ENCODE measurements at regions not wholly inside any gene's neighbourhood (a gene's known extent, or its start where the extent isn't known, plus 50 kb on each side); places are given as distances from the start of the nearest gene placed in this dataset.
A peak's percentile ranks its signal among the peaks of the same experiment; 100 is the strongest.

DNA sequence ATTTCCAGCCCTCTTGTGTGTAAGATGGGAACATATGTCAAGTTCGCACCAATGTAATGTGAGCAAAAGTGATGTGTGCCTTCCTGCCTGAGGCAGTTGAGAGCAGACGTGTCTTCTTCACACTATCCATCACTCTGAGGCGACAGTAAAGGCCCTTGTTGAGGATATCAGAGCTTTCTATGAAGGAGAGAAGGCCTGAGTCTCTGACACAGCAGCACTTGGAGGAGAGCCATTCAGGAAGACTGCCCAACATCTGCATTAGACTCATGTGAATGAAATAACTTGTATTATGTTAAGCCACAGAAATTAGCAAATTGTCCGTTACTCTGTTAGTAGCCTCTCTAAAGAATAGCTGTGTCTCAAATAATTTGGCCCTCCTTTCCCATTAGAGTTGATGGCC is 108.8 kb upstream of the CCDC54 start:
- Histone ChIP-seq H3K36me3 (replicated peaks; ENCODE audit: insufficient read depth, low read depth) (no peaks in the 10 kb centered on the region), H3K4me1 (ENCODE audit: insufficient read depth) (peaks cover 14% of the 10 kb centered on the region), H3K79me2 (no peaks in the 10 kb centered on the region), H3K27me3 (no peaks in the 10 kb centered on the region), H3K27ac (no peak overlapping the region), H2AFZ (no peak overlapping the region), H4K20me1 (ENCODE audit: insufficient read depth, poor library complexity, severe bottlenecking) (no peaks in the 10 kb centered on the region), H3K4me3 (no peak overlapping the region), H3K4me2 (no peak overlapping the region), H3K9me2 (replicated peaks; ENCODE audit: insufficient read depth) (no peaks in the 10 kb centered on the region), H3K9me3 (ENCODE audit: low read depth) (no peaks in the 10 kb centered on the region)
- DNase-seq (ENCODE audit: low spot score): no peak
- WGBS (ENCODE audit: low lambda C conversion rate, missing lambda C conversion rate): 75% methylated on average over 4 of the region's 4 CpGs
- TF ChIP-seq EZH2phosphoT487 (IDR thresholded peaks at IDR 0.05; ENCODE audit: low read depth, severe bottlenecking, unreplicated experiment) (no peak), EZH2 (IDR thresholded peaks at IDR 0.05; ENCODE audit: borderline replicate concordance) (no peak)
- TF ChIP-seq, protein P1, sequence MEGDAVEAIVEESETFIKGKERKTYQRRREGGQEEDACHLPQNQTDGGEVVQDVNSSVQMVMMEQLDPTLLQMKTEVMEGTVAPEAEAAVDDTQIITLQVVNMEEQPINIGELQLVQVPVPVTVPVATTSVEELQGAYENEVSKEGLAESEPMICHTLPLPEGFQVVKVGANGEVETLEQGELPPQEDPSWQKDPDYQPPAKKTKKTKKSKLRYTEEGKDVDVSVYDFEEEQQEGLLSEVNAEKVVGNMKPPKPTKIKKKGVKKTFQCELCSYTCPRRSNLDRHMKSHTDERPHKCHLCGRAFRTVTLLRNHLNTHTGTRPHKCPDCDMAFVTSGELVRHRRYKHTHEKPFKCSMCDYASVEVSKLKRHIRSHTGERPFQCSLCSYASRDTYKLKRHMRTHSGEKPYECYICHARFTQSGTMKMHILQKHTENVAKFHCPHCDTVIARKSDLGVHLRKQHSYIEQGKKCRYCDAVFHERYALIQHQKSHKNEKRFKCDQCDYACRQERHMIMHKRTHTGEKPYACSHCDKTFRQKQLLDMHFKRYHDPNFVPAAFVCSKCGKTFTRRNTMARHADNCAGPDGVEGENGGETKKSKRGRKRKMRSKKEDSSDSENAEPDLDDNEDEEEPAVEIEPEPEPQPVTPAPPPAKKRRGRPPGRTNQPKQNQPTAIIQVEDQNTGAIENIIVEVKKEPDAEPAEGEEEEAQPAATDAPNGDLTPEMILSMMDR (IDR thresholded peaks at IDR 0.05; ENCODE audit: poor library complexity): no peak

DNA sequence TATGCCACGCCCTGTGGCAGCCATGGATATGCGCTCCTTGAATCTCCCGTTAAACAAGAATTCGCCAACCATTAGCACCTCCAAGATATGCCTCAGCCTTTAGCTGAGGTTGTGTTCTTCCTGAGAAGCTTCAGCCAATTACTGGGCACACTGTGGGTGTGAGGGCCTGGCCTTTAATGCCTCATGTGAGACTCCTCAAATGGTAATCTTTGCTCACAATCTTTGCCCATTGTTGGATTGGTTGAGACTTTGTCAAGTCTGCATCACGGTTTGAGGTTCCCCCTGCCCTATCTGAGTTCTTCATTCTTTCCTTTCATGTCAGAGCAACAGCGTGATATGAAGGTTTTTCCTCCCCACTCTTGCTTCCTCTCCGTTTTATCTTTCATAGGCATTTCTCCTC is 108.1 kb upstream of the CCDC54 start:
- WGBS (ENCODE audit: low lambda C conversion rate, missing lambda C conversion rate): 87% methylated on average over 7 of the region's 7 CpGs
- Histone ChIP-seq H4K20me1 (ENCODE audit: insufficient read depth, poor library complexity, severe bottlenecking) (no peaks in the 10 kb centered on the region), H3K9me3 (ENCODE audit: low read depth) (no peaks in the 10 kb centered on the region), H3K4me3 (no peak overlapping the region), H3K27me3 (no peaks in the 10 kb centered on the region), H3K36me3 (replicated peaks; ENCODE audit: insufficient read depth, low read depth) (no peaks in the 10 kb centered on the region), H3K79me2 (no peaks in the 10 kb centered on the region), H3K9me2 (replicated peaks; ENCODE audit: insufficient read depth) (no peaks in the 10 kb centered on the region), H3K4me1 (ENCODE audit: insufficient read depth) (peaks cover 12% of the 10 kb centered on the region), H3K27ac (no peak overlapping the region), H2AFZ (no peak overlapping the region), H3K4me2 (no peak overlapping the region)
- no peak for TF ChIP-seq EZH2phosphoT487 (IDR thresholded peaks at IDR 0.05; ENCODE audit: low read depth, severe bottlenecking, unreplicated experiment)
- TF ChIP-seq, protein P1 (IDR thresholded peaks at IDR 0.05; ENCODE audit: poor library complexity): no peak
- TF ChIP-seq EZH2 (IDR thresholded peaks at IDR 0.05; ENCODE audit: borderline replicate concordance): no peak
- DNase-seq (ENCODE audit: low spot score): no peak

DNA sequence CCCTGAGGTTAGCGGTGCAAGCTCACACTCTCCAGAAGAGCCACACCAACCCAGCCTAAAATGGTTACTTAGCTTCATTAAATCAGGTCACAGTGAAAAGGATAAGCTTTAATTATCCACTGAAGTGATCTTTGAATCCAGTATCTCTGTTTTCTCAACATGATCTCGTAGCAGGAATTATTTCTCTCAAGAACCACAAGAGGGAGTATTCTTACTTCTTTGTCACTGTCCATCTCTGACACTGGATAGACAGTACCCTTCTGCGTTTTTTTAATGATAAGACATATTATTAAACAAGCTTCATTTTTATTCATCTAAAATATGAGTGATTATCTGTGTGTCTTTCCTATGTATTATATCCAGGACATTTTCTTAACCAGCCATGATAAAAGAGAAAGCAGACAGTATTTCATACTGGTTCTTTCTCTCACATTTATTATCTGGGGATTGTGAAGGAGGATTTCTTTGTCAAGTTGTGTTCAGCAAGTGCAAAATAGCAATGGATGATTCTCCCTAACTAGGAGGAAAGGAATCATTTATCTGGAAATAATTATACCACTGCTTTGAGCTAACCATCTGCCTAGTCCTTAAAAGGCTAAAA is 105.4 kb upstream of the CCDC54 start:
- TF ChIP-seq, protein P1 (IDR thresholded peaks at IDR 0.05; ENCODE audit: poor library complexity): peak; percentile 79
- TF ChIP-seq EZH2phosphoT487 (IDR thresholded peaks at IDR 0.05; ENCODE audit: low read depth, severe bottlenecking, unreplicated experiment): no peak
- no peak for TF ChIP-seq EZH2 (IDR thresholded peaks at IDR 0.05; ENCODE audit: borderline replicate concordance)
- Histone ChIP-seq H3K79me2 (no peaks in the 10 kb centered on the region), H2AFZ (no peak overlapping the region), H3K9me3 (ENCODE audit: low read depth) (no peaks in the 10 kb centered on the region), H3K4me2 (no peak overlapping the region), H3K4me3 (no peak overlapping the region), H3K36me3 (replicated peaks; ENCODE audit: insufficient read depth, low read depth) (no peaks in the 10 kb centered on the region), H3K9me2 (replicated peaks; ENCODE audit: insufficient read depth) (no peaks in the 10 kb centered on the region), H3K27me3 (no peaks in the 10 kb centered on the region), H4K20me1 (ENCODE audit: insufficient read depth, poor library complexity, severe bottlenecking) (no peaks in the 10 kb centered on the region), H3K4me1 (ENCODE audit: insufficient read depth) (no peaks in the 10 kb centered on the region), H3K27ac (no peak overlapping the region)
- peak; percentile 39 for DNase-seq (ENCODE audit: low spot score)
- 12% methylated on average over 3 of the region's 3 CpGs for WGBS (ENCODE audit: low lambda C conversion rate, missing lambda C conversion rate)
